ENCODE measurements at regions not wholly inside any gene's neighbourhood (a gene's known extent, or its start where the extent isn't known, plus 50 kb on each side); places are given as distances from the start of the nearest gene placed in this dataset.

DNA sequence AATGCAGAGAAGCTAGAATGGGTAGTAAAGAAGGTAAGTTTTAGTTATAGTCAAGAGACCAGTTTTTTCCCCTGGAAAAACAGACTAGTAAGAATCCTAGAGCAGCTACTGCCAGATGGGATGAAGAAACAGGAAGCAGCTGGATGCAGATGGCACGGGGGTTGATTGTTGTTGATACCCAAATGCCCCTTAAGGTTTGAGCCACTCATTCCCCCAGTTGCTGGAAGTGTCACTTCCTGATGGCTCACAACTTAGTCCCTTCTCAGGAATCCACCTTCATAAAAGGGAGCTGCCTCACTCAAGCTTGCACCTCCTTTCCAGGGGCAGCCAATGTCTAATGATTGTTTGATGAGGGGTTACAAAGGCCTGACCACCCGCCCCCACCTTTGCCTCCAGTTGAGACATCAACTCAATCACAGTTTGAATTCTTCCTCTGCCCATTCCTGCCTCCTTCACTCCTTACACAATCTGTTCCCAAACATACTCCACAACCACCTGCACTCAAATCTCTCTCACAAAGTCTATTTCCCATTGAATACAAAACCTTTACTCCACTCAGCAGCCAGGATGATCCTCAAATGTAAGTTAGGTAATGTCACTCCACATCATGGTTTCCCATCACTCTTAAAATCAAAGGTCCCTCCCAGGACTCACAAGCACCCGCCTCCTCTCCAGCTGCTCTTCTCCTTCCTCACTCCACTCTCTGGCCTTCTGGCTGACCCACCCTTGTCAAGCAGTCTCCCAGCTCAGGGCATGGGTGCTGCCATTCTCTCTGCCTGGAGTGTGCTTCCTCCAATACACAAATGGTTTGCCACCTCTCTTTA, 450.1 kb upstream of the THBS1 start:
- no peak for DNase-seq

DNA sequence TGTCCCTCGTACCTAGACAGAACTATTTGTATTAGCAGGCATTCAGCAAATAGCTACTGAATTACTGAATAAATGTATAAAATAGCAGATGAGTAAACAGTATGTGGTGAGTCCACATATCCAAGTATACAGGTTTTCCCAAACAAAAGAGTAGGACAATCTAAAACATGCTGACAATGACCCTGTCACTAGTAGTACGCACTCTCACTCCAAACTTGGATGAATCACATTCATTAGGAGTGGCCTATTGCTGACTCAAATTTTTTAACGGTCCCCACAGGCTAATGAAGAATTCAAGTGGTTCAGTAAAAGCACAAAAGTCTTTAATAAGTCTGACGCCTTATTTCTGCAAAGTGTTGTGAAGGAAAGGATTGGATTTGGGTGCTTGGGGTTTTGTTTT, 449.3 kb upstream of the THBS1 start:
- no peak for DNase-seq

DNA sequence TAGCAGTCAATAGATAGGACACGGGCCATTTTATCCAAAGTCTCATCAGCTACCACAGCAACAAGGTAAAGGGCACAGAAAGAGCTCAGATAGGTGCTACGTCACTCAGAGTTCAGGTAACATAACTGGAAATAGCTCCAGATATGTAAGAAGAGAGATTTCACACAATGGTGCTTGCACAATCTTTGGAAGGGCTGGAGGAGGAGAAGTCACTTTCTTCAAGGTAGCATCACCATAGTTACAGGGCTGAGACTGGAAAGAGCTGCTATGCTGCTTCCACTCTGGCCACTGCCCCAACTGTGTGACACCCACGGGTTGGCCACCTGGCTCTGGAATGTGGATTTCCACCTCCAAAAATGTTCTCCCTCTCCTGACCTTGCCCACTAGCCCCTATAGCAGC, 448.8 kb upstream of the THBS1 start:
- no peak for DNase-seq

DNA sequence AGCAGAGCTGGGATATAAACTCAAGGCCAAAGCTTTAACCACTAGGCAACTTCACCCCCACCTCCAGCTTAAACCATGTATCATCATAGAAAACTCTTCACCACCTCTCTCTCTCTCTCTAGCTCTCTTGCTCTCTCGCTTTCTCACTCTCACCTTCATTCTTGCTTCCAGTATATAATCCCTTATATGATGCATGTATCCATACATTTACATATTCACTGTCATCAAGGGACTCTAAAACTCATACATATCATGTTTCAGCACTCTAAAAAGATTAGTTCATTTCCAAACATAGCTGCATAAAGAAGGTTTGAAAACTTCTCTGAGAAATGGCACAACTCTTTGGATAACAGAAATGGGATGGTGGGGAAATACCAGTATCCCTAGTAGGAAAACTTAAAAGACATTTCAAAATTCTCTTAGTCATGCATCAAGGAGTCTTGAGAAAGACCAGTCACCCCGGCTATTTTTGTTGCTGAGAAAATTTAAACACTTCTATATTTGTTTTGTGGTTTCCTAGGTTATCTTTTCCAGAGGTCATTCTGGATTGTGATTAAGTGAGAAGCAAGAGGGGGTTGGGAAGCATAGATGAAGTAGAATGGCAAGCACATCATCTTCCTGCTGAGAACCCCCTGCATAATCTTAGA, 447.8 kb upstream of the THBS1 start:
- no peak for DNase-seq

DNA sequence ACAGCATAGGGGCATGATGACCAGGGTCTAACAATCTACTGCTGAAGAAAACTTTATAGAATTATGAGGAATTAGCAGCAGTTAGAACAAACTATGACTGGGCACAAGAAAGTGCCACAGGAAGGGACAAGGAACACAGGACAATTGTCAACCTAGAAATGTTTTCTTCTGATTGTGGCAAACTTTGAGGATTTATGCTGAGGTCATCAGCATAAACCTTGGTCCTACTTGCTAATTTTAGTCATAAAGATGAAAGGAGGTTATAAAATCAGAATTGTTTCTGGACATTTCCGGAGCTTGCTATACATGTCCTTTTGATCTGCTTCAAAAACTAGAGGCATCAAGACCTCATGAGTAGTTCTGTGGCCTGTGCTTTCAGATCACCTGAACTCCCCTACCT, 446.6 kb upstream of the THBS1 start:
- DNase-seq: no peak

DNA sequence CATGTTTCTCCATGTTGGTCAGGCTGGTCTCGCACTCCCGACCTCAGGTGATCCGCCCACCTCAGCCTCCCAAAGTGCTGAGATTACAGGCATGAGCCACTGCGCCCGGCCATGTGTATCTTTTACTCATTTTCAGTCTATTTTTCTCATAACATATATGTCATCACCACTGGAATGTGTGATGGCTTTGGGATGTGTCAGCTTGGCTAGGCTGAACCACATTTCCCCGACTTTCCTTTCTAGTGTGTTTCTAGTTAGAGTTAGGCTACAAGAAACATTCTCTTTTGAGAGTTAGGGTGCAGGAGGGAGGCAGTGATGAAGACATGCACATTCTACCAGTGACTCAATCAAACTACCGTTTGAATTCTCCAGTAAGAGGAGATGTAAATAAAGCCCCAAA, 444.9 kb upstream of the THBS1 start:
- DNase-seq: no peak

DNA sequence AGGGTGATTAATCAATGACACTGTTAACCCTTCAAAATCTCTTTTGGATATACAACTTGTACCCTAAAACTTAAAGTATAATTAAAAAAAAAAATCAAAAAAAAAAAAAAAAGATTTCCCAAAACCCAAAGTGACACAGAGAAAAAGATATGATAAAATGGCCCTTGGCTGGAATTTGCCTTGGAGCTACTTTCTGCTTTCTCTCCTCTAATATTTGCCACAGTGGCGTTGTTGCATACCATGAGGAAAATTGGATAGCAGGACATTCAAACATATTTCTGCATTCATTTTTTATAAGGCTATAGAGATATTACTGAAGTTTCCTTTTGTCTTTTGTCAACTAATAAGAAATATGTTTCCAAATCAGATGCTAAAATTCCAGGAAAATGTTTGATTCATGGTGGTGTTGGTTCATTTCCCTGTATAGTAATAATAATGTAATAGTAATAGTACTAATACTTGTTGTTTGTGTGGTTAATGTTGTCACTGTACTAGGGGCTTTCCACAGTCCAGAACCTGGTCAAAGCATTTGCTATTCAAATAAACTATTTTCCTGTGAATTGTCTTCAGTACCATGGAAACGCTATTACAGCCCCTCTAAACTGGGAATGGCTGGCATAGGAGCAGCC, 441.3 kb upstream of the THBS1 start:
- DNase-seq: no peak

DNA sequence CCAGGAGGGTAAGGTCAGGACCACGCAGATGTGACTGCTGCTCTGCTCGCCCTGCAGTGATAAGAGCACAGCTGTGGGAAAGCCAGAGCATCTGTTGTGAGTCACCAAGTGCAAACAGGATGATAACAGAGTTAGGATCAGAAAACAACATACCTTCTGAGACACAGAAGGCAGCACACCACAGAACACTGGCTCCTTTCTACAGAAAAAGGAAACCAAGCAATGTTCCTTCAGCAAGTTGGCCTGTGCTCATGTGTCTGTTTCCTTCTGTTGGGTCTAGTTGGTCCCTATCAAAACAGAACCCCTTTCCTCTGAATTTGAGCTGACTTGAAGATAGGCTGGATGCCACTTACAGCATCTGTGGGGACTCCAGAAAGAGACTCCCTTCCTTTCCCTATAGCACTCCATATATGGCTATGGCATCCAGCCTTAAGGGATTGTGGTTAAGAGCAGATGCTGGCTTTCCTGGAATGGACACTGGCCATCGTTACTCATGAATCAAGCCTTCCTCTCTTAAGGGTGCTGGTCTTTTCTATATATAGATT, 440.7 kb upstream of the THBS1 start:
- no peak for DNase-seq

DNA sequence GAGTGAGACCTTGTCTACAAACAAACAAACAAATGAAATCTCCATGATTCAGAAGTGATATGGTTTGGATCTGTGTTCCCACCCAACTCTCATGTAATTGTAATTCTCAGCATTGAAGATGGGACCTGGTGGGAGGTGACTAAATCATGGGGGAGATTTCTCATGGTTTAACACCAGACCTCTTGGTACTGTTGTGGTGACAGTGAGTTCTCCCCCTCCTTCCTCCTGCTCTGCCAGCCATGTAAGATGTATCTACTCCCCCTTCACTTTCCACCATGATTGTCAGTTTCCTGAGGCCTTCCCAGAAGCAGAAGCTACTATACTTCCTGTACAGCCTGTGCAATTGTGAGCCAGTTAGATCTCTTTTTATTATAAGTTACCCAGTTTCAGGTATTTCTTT, 438.4 kb upstream of the THBS1 start:
- no peak for DNase-seq

DNA sequence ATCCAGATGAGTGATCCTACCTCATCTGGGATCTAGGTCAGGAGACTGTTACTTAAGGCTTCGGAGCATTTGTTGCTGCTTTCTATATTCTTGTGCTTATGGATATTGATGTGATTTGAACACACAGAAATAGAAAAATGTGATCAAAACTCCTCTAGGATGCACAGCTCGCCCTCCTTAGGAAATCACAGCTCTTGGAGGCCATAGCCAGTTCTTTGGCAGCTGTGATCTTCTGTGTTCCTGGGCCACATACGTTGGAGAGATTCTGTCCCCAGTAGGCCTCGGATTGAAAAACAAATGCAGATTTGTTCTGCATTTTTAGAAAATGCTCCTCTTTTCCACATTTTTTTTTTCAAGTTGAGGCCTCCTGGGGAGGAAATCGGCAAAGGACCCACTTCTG, 437.4 kb upstream of the THBS1 start:
- DNase-seq: no peak

DNA sequence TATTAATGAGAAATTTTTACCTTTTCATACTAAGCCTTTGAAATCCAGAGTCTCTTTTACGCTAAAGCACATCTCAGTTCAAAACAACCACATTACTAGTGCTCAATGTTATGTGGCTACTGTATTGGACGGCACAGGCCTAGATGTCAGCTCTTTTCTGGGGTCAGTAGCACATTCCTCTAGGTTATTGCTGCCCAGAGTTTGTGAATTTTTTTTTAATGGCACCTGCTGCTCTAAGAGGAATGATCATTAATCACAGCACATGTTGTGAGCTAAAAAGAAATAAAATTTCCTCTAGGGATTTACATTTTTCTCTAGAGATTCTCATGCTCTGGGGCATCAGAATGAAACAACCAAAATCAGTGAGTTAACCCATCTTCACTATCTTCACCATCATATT, 436.8 kb upstream of the THBS1 start:
- DNase-seq: no peak

DNA sequence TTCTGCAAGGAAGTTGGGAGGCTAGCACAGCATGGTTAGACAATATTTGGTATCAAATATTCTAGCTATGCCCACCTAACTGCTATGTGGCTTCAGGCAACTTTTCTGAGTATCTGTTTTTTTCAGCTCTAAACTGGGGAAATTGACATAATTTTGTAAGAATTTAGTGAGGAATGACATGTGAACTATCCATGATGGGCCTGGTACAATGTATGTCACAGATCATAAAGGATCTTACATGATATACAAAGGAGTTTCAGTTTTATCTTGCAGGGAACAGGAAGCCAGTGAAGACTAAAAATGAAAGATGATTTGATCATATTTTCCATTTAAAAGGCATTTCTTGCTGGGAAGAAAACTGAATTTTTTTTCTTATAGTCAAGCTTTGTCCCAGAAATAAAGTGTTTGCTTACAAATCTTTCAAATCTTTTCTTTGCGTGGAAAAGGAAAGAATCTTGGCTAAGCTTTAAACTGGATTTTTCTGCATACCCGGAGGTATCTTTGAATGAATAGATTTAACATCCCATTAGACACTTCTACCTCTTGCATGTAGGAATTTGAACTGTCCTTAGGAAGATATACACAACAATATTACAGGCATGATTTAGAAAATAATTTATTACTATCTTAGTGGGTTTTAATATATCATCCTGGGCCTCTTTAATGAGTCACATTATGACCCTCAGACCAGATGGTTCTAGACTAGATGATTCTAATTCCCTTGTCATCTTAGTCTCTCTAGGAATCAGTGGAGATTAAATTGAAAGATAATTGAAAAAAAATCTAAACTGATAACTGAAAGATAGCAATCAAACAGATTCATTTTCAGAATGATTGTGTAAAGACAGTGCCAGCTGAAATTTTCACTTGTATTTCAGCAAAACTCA, 436.0 kb upstream of the THBS1 start:
- DNase-seq: no peak

DNA sequence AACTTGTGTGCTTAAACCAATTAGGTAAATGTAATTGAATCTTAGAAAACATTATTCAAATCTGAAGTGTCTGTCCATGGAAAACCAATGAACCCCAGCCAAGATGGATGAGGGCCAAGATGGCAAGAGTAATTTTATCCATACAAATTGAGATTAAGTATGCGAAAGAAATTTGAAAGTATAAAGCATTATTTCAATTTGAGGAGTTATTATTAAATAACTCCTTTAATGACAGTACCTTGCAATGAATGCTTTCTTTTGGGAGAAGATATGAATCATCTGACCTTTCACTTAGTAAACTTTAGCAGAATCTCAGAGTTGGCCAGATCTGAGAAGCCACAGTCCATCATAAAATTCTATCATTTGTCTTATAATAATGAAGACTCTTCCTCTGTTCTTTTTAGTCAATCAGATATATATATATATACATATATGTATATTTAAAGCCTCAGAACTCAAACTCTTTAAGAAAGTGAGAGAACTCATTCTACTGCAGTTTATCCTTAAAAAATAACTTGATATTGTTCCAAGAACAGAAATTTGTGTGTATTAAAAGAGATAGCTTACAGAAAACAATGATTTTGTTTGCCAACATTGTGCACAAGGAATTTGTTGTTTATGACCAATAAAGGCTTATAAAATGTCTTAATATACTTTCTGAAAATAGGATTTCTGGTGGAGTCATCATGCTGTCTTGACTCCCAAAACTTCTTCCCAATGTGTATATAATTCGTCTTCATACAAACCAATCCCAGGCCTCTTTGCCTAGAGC, 434.8 kb upstream of the THBS1 start:
- DNase-seq: no peak

DNA sequence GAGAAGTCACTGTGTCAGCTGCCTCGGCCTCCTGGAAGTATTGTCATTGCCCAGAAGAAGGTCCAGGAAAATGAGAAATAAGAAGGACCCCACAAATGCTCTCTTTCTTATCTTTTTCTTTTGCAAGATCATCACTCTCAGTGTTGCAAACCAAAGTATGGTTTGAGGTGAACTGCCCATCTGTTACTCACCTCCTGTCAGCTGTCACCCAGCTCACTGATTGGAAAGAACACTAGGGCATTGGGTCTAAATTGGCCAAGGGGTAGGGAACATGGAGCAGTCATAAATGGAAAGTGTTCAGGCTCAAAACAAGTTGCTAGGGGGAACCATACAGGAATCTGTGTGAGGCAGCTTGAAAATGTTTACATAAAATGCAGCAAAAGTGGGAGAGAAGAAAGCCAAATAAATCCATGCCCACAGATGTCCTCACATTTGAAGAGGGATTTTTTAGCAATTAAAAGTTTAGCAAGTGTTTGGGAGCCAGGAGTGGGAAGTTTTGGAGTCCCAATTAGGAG, 431.2 kb upstream of the THBS1 start:
- no peak for DNase-seq

DNA sequence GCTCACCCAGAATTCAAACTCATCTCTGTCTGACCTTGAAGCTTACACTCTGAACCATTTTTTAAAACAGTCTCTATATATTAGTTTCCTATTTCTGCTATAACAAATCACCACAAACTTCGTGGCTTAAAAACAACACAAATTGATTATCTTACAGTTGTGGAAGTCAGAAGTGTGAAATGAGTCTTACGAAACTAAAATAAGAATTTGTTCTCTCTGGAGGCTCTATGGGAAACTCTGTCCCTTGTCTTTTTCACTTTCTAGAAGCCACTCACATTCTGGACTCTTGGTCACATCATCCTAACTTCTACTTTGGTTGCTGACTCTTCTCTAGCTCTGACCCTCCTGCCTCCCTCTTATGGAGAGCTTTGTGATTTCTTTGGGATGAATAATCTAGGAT, 429.3 kb upstream of the THBS1 start:
- no peak for DNase-seq

DNA sequence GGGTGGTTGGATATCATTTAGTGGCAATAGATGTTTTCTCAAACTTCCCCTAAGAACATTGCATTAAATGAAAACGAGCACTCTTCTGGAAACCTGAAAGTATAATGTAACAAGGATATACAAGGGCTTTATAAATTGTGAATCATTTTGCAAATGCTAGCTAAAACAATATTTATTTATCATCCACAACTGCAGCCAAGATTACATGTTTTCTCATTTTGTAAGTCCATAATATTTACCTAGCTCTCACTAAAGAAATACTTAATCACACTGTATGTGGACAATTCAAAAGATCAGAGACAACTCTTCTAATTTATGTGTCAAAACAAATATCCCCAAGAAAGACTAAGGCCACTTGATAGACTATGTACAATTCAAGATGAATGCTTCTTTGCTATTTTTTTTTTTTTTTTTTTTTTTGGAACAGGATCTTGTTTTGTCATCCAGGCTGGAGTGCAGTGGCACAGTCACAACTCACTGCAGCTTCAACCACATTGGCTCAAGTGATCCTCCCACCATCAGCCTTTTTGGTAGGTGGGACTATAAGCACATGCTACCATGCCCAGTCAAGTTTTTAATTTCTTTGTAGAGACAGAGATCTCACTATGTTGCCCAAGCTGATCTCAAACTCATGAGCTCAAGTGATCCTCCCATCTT, 427.7 kb upstream of the THBS1 start:
- no peak for DNase-seq

DNA sequence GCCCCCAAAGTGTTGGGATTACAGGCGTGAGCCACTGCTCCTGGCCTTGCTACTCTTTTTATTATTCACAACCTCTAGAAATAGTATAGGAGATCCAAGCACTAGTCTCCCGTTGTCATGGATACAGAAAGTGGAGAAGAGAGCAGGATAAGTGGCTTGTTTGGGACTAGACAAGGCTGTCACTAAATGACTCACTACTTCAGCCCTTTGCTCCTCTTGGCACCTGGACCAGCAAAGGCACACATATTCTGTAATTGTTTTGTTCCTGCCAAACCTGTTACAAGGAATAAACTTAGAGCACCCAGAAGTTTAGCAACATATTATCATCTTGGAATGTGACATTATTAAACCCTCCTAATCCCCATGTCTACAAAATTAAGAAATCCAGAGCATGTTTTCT, 427.2 kb upstream of the THBS1 start:
- no peak for DNase-seq

DNA sequence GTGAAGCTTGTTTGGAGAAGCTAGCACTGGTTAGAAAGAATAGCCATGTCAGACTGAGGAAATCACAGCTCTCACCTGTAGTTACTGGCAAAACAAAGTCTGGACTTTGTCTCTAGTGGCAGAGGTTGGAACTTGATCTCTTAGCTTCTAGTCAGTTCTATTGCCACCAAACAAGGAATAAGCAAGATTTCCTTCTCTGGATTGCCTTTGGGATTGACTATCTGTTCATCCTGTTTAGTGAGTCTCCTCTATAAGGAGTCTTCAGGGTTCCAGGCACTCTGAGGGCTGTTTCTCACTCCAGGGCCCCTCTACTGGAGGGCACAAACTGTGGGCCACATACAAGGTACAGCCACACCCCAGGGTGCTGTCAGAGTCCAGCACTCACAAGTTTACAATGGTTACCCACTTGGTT, 426.6 kb upstream of the THBS1 start:
- DNase-seq: no peak

DNA sequence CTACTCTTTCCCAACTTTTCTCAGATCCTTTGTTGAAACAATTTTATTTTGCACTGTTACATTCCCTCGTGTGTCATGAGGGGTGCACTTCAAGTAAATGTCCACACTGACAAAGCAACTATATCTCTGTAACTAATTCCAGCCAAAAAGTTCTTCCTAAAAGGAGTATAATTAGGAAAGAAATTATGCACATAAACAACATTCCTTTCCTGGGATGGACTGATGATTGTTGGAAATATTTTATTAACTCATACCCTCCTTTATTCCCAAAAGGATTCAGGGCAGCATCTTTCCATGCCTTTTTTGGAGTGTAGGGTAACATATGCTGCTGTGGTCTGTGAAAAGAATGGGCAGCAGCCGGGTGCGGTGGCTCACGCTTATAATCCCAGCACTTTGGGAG, 426.1 kb upstream of the THBS1 start:
- DNase-seq: no peak

DNA sequence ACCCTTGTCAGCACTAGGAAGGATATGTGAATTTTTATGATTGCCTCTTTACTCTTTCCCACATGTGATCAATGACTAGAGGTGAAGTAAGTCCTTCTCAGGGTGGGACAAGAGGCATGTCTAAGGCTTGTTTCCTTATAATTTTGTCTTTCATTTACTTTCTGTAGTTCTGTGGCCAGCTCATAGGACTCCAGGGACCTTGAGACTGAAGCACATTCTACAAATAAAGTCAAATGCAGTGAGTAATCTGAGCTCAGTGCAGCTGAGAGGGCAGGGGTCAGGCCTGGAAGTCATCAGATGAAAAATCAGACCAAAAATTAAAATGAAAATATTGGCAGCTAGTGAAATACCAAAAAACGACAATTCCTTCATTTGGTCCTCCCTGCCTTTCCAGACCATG, 424.7 kb upstream of the THBS1 start:
- no peak for DNase-seq

DNA sequence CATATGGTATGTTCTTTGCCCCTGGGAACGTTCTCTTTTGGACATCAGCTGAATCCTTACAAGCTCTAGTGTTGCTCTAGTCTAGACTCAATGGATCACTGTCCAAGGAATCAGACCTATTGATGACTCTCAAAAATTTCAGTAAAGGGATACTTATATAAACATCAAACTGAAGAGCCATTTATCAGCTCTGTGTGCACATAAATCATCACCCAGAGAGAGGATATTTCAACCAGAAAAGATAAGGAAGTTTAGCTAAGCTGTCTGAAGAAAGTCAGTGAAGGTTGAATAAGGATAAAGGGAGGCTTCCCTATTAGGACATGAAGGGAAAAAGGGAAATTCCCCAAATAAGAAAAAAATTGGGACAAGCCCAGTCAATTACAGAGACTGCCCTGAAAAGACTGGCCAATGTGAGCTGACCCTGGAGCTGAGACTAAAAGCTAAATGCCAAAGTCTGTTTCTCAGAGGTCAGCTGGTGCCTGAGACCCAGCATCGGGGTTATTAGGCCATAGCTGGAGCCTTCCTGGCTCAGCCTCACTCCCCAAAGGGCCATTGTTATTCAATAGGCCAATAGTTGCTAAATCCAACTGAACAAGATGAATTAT, 424.1 kb upstream of the THBS1 start:
- no peak for DNase-seq

All from activated CD4-positive, alpha-beta T cell treated with anti-CD3 and anti-CD28 coated beads for 48 hours (primary cell).